IPS-NIHi7 (cell line): ENCODE measurements at regions not wholly inside any gene's neighbourhood (a gene's known extent, or its start where the extent isn't known, plus 50 kb on each side); places are given as distances from the start of the nearest gene placed in this dataset.

Experiments used
- DNase-seq: peaks from one replicate; pipeline ENCODE4 v3.0.0; 2012; ENCODE audit warnings: mixed read lengths; ENCODE audit errors: extremely low spot score

DNA sequence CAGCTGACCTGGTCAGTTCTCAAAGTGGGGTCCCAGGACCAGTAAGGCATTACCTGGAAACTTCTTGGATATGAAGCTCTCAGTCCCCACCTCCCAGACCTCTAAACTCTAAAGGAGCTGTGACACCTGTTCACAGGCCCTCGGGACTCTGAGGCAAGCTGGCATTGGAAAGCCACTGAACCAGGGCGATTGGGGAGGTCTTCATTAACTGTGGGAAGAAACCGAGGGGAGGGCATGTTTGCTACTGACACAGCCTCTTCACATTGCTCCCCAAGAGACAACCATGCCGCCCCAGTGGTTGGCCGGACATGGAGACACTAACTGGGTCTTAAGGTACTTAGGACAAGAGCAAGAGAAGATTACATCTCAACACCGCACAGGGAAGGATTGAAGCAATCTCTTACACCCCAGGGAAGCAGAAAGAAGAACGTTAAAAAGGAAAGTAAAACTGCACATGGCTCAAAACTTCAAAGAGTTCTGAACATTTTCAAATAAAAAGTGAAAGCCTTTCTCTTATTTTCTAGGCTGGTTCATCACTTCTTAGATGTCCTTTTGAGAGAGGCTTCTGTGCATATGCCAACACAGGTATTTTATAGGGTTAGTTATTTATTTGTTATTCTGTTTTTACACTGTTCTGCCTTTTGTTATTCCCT, 210.0 kb upstream of the CST7 start:
- no peak for DNase-seq

DNA sequence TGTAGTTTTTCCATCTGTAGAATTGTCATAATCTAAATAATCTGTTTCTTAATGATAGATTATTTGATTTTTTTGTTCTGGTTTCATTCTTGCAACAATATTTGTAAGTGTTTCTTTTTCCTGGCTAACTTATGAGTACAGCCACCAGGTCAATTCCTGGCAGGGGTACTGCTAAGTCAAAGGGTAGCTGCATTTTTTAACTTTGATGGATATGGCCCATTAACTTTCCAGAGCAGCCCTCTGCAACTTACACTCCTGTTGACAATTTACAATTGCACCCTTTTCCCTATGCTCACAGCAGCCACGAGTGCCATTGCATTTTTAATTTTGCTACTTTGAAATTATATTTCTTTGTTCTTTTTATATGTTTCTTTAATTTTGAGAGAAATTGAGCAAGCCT, 209.3 kb upstream of the CST7 start:
- no peak for DNase-seq

DNA sequence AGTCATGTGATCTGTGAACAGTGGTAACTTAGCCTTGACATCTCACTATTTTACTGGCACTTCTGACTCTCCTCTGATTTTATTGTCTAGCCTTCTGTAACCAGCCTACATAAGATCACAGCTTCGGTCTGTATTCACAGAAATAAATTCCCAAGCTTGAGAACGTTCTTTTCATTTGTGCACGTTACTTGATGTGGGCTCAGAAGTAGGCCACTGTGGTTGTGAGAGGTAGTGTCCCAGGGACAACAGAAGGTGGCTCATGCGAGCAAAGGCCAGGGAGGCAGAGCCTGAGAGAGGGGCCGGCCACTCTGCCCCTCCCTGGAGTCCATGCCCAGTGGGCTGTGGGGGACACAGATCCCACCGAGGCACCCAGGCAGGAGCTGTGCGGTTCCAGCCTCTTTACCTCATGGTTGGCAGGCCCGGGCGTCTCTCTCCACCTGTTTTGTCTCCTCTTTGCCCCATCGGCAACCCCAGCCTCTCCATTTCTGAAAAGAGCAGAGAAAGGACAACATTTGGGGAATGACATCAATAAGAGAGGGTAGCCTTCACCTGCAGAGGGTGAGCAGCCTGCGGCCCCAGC, 207.5 kb upstream of the CST7 start:
- no peak for DNase-seq

DNA sequence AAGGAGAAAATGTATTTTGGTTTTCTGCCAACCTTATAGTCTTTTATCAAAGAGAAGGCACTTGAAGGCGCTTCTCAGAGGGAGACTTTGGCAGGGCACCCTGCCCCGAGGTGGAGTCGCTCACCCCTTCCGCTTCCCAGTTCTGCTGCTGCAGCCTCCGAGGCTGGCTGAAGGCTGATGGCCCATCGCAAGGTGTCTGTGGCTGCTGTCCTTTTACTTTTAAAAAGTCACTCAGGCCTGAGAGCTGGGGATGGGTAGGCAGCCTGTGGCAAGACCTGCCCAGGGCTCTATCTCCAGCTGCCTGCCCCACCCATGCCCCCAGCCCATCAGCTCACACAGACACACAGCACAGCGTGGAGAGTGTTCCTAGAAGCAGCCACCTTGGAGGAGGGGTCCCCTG, 206.6 kb upstream of the CST7 start:
- DNase-seq: no peak

DNA sequence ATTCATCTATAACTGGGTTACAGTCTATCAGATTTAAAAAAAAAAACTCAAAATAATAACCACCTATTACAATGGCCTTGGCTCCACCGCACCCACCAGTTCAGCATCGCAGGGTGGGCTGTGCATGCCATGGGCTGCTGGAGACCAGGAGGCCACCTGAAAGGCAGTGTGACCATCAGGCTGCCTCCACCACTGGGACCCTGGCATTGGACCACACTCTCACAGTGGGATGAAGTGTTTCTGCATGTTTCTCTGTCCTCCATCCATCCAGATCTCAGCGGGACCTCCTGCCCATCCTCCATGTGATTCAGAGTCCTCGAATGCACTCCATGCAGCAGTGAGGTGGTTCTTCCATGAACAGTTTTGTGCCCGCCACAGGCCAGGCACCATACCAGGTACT, 206.1 kb upstream of the CST7 start:
- DNase-seq: no peak

DNA sequence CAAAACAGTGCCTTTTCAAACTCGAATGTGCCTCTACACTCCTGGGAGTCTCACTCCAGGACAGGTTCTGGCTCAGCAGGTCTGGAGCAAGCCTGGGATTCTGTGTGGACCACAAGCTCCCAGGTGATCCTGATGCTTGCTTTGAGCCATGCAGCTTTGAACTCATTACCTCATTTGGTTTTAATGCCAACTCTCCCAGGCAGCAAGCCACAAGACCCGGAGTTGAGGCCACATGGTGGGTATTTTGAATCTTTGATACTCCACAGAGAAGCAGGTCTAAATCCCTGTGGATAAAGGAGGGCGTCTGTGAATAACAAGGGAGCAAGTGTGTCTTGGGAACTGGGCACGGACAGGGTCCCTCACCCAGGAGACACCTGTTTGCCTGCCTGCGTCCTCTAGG, 205.4 kb upstream of the CST7 start:
- no peak for DNase-seq

DNA sequence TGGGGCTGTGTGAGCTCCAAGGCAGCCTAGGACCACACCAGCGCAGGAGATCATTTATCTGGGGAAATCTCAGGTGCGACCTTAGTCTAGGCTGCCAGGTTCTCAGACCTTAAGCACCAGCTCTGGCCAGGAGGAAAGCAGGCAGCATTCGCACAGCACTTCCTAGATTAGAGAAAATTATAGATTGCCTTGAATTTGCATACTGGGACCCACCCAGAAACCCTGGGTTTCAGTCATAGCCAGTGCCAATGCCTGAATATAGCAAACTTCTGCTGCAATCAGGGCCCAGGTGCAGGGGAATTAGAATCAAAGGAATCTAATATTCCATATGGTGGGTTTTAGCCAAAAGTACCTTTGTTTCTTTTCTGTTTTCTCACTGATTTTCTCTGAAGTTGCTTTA, 204.3 kb upstream of the CST7 start:
- DNase-seq: no peak

DNA sequence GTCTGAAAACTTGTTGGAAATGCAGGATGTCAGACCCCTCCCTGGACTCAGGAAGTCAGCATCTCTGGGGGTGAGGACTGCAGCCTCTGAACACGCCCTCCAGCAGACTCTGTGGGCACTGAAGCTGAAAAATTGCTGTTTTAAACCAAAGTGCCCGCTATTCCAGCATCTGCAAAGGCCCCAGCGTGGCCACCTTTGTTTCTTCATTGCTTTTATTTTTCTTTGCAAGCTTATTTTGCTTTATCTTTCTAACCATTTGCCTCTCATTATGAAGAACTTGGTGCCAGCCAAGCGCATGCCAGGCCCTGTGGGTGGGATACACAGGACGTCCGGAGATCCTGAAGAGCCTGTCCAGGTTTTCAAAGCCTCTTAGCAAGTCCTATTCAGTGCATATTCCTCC, 203.9 kb upstream of the CST7 start:
- no peak for DNase-seq

DNA sequence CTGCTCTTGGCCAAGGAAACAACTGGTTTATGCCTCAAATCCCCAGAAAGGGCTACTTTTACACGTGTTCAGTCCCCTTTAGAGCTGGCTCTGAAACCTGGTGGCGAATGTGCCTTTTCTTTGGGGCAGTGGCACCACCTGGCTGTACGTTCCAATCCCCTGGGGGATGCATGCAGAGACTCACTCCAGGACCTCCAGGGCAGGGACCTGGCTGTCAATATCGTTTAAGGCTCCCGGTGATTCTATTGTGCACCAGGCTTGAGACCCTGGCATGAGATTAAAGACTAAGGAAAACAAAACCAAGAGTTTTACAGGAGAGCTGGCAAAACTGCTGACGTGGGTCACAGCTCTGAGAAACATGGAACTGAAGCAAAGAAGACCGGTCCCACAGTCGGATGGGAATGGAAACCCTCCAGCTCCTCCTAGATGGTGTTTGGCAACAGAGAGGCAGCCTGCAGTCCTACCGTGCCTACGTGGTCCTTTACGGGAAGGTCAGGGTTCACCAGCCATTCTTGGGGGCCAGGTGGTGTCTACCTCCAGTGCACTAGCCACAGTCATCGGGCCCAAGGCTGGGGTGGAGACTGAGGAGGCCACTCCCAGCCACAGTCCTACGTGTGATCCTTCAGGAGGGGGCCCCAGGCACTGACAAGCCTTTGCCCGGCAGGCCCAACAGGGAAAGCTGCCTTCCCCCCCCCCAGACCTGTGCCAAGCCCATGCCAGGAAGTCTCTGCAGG, 203.3 kb upstream of the CST7 start:
- no peak for DNase-seq

DNA sequence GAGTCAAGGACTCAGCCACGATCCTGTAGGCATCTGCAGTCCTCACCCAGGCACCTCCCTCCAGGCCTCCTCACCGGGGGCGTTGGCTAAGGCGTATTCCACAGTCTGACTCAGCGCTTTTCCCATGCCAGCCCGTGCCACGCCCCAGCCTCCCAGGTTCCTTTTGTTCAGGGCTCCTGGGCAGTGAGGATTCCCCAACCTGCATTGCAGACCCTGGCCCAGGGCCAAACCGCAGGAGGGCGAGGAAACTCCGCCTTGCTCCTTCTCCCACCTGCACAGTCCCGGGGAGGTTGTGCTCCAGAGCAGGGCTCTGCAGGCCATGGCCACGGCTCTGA, 202.8 kb upstream of the CST7 start:
- no peak for DNase-seq

DNA sequence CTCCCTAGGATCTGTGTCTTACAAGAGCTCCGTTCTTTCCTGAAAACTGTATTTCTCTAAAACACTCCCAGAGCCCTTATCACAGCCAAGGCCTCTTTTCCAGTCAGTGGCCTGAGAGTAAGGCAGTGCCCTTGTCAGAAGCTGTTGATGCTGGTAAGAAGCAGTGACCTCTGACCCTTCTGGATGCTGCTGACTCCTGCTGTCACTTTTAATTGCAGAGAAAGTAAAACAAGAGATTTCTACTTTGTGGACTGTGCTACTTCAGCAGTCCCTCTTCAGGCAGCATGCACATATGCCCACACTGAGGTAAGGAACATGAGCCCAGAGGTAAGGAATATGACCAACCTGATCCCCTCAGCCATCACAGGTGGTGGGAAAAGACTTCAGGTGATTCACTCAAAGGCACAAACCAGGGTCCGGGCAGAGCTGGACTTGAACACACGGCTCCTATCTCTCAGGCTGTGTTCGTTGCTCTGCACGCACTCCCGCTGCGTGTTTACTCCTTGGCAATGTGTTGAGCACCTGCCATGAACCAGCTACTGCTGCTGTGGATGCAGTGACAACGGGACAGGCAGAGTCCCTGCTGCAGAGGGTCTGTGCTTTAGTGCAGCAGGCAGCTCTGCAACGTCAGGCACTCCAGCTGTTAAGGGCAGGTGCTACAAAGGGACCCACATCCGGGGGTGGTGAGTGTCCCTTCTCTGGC, 201.9 kb upstream of the CST7 start:
- DNase-seq: no peak

DNA sequence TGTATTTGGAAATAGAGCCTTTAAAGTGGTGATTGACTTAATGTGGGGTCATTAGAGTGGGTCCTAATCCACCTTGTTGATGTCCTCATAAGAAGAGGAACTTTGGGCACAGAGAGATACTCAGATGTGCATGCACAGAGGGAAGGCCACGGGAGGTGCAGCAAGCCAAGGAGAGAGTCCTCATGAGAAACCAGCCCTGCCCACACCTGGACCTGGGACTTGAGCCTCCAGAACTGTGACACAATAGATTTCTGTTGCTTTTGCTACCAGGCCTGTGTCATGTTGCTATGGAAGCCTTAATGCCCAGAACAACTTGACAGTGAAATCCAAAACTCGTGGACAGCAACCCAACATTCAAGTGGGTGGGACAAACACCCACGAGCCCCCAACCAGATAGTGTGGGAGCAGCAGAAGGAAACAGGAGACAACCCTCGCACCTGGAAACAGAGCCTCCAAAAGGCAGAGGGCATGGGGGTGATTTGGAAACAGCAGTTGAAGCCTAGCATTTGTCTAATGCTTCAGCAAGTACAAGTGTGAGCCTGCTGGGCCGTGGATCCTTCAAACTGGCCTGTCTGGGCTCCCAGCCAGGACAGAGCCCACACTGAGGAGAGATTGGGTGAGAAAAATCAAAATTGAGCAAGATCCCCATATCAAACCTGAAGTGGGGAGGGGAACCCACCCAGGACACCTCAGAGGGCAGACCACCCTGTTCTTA, 201.0 kb upstream of the CST7 start:
- DNase-seq: no peak

DNA sequence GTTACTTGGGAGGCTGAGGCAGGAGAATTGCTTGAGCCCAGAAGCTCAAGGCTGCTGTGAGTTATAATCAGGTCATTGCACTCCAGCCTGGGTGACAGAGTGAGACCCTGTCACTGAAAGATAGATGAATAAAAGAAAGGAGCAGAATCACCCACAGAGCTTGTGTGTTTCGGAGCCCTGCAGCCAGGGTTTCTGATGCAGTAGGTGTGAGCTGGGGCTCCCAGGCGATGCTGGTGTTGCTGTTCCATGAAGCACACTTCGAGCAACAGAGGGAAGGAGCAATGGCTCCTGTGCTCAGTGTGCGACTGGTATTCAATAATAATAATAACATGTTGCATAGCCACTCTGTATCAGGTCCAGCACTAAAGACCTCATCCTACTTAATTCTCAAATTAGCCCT, 197.5 kb upstream of the CST7 start:
- no peak for DNase-seq

DNA sequence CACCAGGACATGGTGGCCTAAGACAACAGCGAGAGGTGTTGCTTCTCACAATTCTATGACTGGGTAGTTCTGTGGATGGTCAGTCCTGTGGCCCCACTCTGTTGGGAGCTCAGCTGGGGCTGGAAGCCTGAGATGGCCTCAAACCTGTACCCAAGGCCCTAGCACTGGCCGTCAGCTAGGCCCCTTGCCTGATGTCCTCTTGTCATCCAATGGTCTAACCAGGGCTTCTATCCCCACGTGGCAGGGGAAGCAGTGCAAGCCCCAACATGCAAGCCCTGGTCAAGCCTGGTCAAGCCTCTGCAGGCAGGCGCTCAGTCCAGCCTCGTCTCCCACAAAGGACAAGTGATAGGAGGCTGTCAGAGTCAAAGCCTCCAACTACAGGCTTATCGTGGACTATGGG, 196.5 kb upstream of the CST7 start:
- DNase-seq: no peak

DNA sequence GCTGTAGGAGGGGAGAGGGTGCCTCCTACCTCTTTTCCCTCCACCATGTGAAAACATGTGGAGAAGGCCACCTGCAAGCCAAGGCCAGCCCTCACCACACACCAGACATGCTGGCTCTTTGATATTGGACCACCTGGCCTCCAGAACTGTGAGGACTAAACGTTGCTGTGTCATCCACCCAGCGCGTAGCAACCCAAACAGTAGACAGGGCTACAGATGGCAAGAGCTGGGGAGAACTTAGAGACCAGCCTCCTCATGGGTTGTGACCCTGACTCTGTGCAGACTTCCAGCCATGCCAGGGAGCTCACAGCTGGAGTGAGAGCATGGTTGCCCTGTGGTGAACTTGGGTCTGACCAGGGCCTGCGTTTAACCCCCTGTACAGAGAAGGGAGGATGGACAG, 195.9 kb upstream of the CST7 start:
- no peak for DNase-seq

DNA sequence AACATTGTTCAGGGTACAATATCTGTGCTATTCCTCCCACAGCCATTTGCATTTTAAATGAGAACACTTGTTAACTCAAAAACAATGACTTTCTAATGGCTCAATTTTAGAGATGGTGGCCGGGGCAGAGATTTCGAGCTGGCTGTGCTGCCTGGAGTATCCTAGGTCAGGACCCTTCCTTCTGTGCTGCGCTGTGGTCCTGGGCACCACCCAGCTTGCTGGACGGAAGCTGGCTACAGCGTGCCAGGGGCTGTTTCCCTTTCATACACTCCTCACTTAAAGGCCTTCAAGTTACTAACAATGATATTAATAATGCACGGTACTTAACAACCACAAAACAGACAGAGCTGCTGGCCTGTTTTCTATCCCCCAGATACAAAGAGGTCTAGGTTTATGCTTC, 194.4 kb upstream of the CST7 start:
- DNase-seq: no peak

DNA sequence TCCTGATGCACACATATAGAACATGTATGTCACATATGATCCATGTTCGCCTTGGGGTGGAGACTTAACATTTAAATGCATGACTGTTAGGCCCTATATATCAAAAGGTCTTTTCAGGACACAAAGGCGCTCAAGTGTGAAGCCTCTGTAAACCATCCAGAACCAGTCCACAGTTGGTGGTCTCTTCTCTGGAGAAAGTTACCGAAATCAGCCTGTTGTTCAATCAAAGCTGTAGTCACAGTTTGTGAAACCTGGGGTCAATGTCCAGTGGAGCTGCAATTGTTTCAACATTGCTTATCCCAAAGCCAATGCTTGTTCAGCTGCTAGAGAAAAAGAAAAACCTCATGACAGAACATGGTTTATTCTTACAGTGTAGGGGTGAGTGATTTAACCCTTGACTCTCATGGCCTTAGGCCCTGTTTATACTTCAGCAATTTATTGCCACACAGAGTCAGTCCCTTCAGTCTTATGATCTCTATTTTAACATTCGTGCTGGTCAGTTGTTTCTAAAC, 193.6 kb upstream of the CST7 start:
- no peak for DNase-seq

DNA sequence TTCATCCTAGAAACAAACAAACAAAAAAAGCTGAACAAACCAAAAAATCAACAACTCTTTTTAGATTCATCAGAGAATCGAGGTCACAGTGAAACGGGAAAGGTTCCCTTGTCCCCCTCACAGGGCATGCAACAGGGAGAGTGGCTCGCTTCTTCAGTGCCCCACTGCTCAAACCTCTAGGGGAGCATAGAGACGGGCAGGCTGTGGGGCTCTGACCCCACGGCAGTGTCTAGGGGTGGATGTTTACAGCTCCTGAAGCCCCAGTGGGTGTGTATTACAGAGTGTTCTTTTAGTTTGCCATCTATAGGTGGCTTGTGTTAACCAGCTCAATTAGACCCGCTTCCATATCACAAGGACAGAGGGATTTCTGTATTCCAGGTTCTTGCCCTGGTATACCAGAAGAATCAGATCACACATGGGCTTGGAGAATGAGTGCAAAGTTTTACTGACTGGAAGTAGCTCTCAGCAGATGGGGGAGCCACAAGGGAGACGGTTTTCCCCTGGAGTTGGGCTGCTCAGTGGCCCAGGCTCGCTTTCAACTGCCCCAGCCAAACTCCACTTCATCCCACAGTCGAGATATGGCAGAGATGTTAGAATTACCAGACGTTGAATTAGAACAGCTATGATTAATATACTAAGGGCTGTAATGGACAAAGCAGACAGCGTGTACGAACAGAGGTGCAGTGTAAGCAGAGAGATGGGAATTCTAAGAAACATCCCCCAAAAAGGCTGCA, 192.6 kb upstream of the CST7 start:
- no peak for DNase-seq

DNA sequence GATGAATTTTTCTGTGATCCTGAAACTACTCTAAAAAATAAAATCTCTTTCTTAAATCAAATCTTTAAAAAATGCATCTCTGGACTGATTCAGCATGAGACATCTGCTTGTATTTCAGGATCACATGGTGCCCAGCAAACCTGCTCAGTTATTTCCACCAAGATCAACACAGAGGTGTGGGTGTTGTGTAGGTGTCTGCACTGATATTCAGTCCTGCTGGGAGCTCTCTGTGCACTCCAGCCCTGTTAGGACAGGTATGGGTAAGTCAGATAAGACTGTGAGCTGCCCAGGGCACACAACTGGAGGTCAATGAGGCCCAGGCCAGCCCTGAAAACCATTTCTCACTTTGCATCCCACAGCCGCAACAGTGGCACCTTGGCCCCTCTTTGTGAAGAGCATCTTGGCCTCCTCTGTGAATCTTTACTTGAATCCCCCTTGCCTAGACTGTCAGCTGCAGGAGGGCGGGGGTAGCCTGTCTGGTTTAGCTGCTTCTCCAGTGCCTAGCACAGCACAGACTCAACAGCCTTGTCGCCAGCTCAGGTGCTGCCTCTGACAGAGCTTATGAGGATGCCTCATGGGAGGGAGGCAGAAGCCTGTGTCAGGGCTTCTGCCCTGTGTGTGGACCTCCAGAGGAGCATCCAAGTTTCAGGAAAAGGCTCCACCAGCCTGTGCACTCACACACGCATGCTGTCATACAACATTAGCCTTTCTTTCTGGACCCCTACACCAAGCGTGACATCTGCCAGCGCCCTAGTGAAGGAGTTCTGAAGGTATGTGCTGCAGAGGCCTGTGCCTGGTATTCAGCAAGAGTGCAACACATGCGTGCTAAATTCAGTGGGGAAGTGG, 187.6 kb upstream of the CST7 start:
- DNase-seq: no peak

DNA sequence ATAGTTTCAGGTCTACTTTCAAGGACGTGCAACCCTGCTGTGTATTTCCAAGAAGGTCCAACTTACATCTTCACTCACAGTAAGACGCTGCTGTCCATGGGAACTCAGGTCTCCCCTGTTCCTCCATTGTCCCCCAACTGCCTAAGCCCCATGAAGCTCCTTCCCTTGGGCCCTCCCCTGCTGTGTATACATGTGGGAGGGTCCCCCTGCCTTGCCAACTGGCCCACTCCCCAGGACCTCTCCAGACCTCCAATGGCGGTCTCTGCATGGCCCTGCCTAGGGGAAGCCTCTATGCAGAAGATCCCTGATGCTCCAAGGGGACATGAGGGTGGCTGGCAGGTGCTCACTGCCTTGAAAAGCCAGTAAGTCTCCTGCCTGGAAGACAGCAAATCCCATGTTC, 186.7 kb upstream of the CST7 start:
- no peak for DNase-seq
